Testis (tissue), 2 donors: ENCODE measurements at regions not wholly inside any gene's neighbourhood (a gene's known extent, or its start where the extent isn't known, plus 50 kb on each side); places are given as distances from the start of the nearest gene placed in this dataset.

ENCODE experiments used
- DNase-seq: peaks from one replicate; pipeline ENCODE4 v3.0.0-alpha.2; 2019
- H3K27ac ChIP-seq, 2 donors: fragments of 200-600 bp; sonication (generic); one replicate each; pipeline ENCODE4 v1.5.1; 2019
- H3K27me3 ChIP-seq: fragments of 200-600 bp; sonication (generic); one replicate; pipeline ENCODE4 v1.5.1; 2019
- H3K36me3 ChIP-seq: fragments of 200-600 bp; sonication (generic); one replicate; pipeline ENCODE4 v1.5.1; 2017; ENCODE audit warnings: low read depth; ENCODE audit errors: missing control alignments
- H3K4me1 ChIP-seq: fragments of 200-600 bp; sonication (generic); one replicate; pipeline ENCODE4 v1.5.1; 2019
- H3K4me3 ChIP-seq, 2 donors: fragments of 200-600 bp; sonication (generic); one replicate each; pipeline ENCODE4 v1.5.1; 2017 to 2019
- H3K9me3 ChIP-seq: fragments of 200-600 bp; sonication (generic); one replicate; pipeline ENCODE4 v1.5.1; 2017
- CTCF ChIP-seq, 3 experiments: fragments of 450-650 bp in 2 of 3; fragments of 200-600 bp in 1 of 3; sonication (generic) in 1 of 3; IDR thresholded peaks; one replicate each; pipeline ENCODE4 v1.5.1; 2016 to 2019; ENCODE audit warnings: antibody characterized with exemption in 3 of 3, mild to moderate bottlenecking in 2 of 3, moderate library complexity in 1 of 3
- POLR2A ChIP-seq: fragments of 450-650 bp; IDR thresholded peaks from one replicate; pipeline ENCODE4 v1.6.1; 2017; ENCODE audit warnings: antibody characterized with exemption, mild to moderate bottlenecking, moderate library complexity
- WGBS, 2 donors: methylation state at CpG; one replicate each; pipeline ENCODE4 v1.1.5; 2018; 5-methylcytosine and 5-hydroxymethylcytosine counted together
- intact Hi-C: fragments of 100-400 bp; cut with DNase I; formaldehyde crosslinking; loops from one replicate; pipeline ENCODE4 v1.15.1; 2023; ENCODE audit warnings: low total_unique reads

- Histone ChIP-seq H3K36me3 (no peaks in the 10 kb centered on the region), H3K27ac (no peak overlapping the region), H3K27me3 (no peaks in the 10 kb centered on the region), H3K9me3 (no peaks in the 10 kb centered on the region), H3K4me1 (no peaks in the 10 kb centered on the region), H3K4me3 (no peak overlapping the region)
- intact Hi-C loops, result no loop called here
- no peak for DNase-seq
- TF ChIP-seq CTCF (IDR thresholded peaks at IDR 0.05) (no peak), POLR2A (no peak)
Observed at GRCh38 chr14:87304404-87304803, 688.6 kb downstream of the GALC start.

GRCh38 chr14:87286826-87287225, 706.2 kb downstream of the GALC start:
- no peaks in the 10 kb centered on the region for H3K4me1 ChIP-seq
- intact Hi-C loops, result no loop called here
- 81 to 94% methylated on average over 1 of the region's 1 CpG for WGBS, 2 donors
- H3K36me3 ChIP-seq, result no peaks in the 10 kb centered on the region
- H3K4me3 ChIP-seq, result no peak overlapping the region
- no peak for TF ChIP-seq POLR2A
- TF ChIP-seq CTCF (IDR thresholded peaks at IDR 0.05), result no peak
- no peaks in the 10 kb centered on the region for H3K27me3 ChIP-seq
- H3K9me3 ChIP-seq, result no peaks in the 10 kb centered on the region
- no peak overlapping the region for H3K27ac ChIP-seq
- no peak for DNase-seq

- intact Hi-C loops, result no loop called here
- Histone ChIP-seq H3K9me3 (no peaks in the 10 kb centered on the region), H3K4me3 (no peak overlapping the region), H3K36me3 (no peaks in the 10 kb centered on the region), H3K4me1 (no peaks in the 10 kb centered on the region), H3K27me3 (no peaks in the 10 kb centered on the region), H3K27ac (no peak overlapping the region)
- DNase-seq, result no peak
- WGBS, 2 donors, result 74 to 78% methylated on average over 1 of the region's 1 CpG
- TF ChIP-seq POLR2A (no peak), CTCF (IDR thresholded peaks at IDR 0.05) (no peak)
Observed at GRCh38 chr14:87286191-87286590, 706.8 kb downstream of the GALC start.

GRCh38 chr14:87285506-87285905, 707.5 kb downstream of the GALC start:
- no peaks in the 10 kb centered on the region for H3K27me3 ChIP-seq
- no peak overlapping the region for H3K4me3 ChIP-seq
- intact Hi-C loops, result no loop called here
- TF ChIP-seq POLR2A (no peak), CTCF (IDR thresholded peaks at IDR 0.05) (no peak)
- WGBS, 2 donors, result 75 to 78% methylated on average over 2 of the region's 2 CpGs
- no peak overlapping the region for H3K27ac ChIP-seq
- H3K36me3 ChIP-seq, result no peaks in the 10 kb centered on the region
- DNase-seq, result no peak
- no peaks in the 10 kb centered on the region for H3K9me3 ChIP-seq
- H3K4me1 ChIP-seq, result no peaks in the 10 kb centered on the region

GRCh38 chr14:87283547-87283946, 709.4 kb downstream of the GALC start:
- DNase-seq, result no peak
- Histone ChIP-seq H3K27ac (no peak overlapping the region), H3K4me1 (no peaks in the 10 kb centered on the region), H3K4me3 (no peak overlapping the region), H3K36me3 (no peaks in the 10 kb centered on the region), H3K9me3 (no peaks in the 10 kb centered on the region), H3K27me3 (no peaks in the 10 kb centered on the region)
- 47 to 62% methylated on average over 5 of the region's 5 CpGs for WGBS, 2 donors
- intact Hi-C loops, result no loop called here
- TF ChIP-seq POLR2A (no peak), CTCF (IDR thresholded peaks at IDR 0.05) (no peak)
